ENCODE measurements at regions not wholly inside any gene's neighbourhood (a gene's known extent, or its start where the extent isn't known, plus 50 kb on each side); places are given as distances from the start of the nearest gene placed in this dataset.

DNA sequence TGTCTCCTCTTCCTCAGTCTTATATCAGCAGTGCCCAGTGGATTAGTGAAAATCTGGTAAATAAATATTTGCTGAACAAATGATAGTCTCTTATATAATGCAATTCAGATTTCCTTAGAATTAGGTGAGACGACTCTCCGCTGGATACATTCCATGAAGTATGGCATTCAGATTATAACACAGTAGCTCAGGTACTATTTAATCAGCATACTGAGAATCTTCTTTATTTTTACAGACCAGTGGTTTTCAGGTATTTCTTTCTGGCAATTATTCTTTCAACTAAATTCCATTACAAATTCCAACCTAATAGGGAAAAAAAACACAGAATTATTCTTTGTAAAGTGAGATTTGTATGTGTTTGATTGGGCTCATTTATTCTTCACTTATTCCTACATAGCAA is 435.5 kb downstream of the TAF11L14 start:
- H2AK9ac ChIP-seq (replicated peaks; ENCODE audit: low read depth, low read length, poor library complexity), result no peak overlapping the region
- no peaks in the 10 kb centered on the region for H3K9me1 ChIP-seq (ENCODE audit: insufficient read depth, low read length)
- no peak overlapping the region for H2AK5ac ChIP-seq (ENCODE audit: low read depth, low read length)
- no peak overlapping the region for H3K4ac ChIP-seq (ENCODE audit: low read depth, low read length)
- H3K4me2 ChIP-seq (ENCODE audit: low read depth, low read length), result no peak overlapping the region
- no TSS peak for BruUV-seq (replicated peaks)
- H4K91ac ChIP-seq (ENCODE audit: insufficient read depth, low read depth, low read length), result no peak overlapping the region
- in situ Hi-C loops (cut with MboI; ENCODE audit: low sequenced_read_pairs) (no loop called here), intact Hi-C loops (cut with micrococcal nuclease) (no loop called here), dilution Hi-C loops (cut with HindIII; ENCODE audit: low sequenced_read_pairs, unreplicated experiment) (no loop called here)
- CTCF ChIA-PET, result no interaction called here
- TF ChIP-seq NFE2L2 (IDR thresholded peaks at IDR 0.05; ENCODE audit: low read depth, low read length) (no peak), USF2 (IDR thresholded peaks at IDR 0.05; ENCODE audit: low read depth, low read length) (no peak), MXI1 (IDR thresholded peaks at IDR 0.05; ENCODE audit: borderline replicate concordance, low read depth, low read length) (no peak), CEBPB (IDR thresholded peaks at IDR 0.05; ENCODE audit: low read depth, low read length) (no peak), RCOR1 (IDR thresholded peaks at IDR 0.05; ENCODE audit: insufficient replicate concordance, low read length) (no peak)
- no peaks in the 10 kb centered on the region for H4K20me1 ChIP-seq (ENCODE audit: insufficient read depth, low read length)
- no peak overlapping the region for H2BK20ac ChIP-seq (ENCODE audit: low read depth, low read length)
- H3K9ac ChIP-seq (ENCODE audit: low read depth, low read length), result no peak overlapping the region
- H3K4me3 ChIP-seq (ENCODE audit: insufficient read depth, low read depth, low read length), result no peak overlapping the region
- no peak overlapping the region for H4K5ac ChIP-seq (ENCODE audit: low read depth, low read length)
- ATAC-seq (ENCODE audit: low read depth), result no peak
- POLR2A ChIA-PET (ENCODE audit: unreplicated experiment), result no interaction called here
- no peak overlapping the region for H2BK15ac ChIP-seq (ENCODE audit: low read depth, low read length)
- no peaks in the 10 kb centered on the region for H3K9me3 ChIP-seq (ENCODE audit: control insufficient read depth, insufficient read depth, low read length)
- no peaks in the 10 kb centered on the region for H3K4me1 ChIP-seq (ENCODE audit: control insufficient read depth, insufficient read depth, low read length)
- DNase-seq, result no peak
- no peak overlapping the region for H3K56ac ChIP-seq (ENCODE audit: extremely low read depth, insufficient read depth, low read length)
- H3K23ac ChIP-seq (ENCODE audit: low read depth, low read length), result no peak overlapping the region
- no peak overlapping the region for H2BK120ac ChIP-seq (ENCODE audit: low read depth, low read length)
- H3K27ac ChIP-seq (ENCODE audit: insufficient read depth, low read length), result no peak overlapping the region
- H3K27me3 ChIP-seq (ENCODE audit: control insufficient read depth, insufficient read depth, low read length), result no peaks in the 10 kb centered on the region
- H3K79me1 ChIP-seq (ENCODE audit: low read depth in 1 of 2, low read length in 2 of 2), result no peaks in the 10 kb centered on the region
- no CpG with 5 or more reads among the region's 2 CpGs for WGBS, 2 experiments (ENCODE audit: extremely low coverage in 2 of 2, insufficient read length in 1 of 2)
- H2AFZ ChIP-seq (replicated peaks; ENCODE audit: low read length, poor library complexity), result no peak overlapping the region
- H3K36me3 ChIP-seq (ENCODE audit: control insufficient read depth, insufficient read depth, low read length), result no peaks in the 10 kb centered on the region
- H2BK5ac ChIP-seq (ENCODE audit: low read depth, low read length, poor library complexity, severe bottlenecking), result no peak overlapping the region
- no peak overlapping the region for H4K8ac ChIP-seq (ENCODE audit: low read depth in 2 of 2, low read length in 2 of 2)
- no peak overlapping the region for H3K18ac ChIP-seq (ENCODE audit: low read depth, low read length)
- no peak overlapping the region for H3K14ac ChIP-seq (replicated peaks; ENCODE audit: low read depth, low read length)

All from IMR-90 (cell line).